SK-N-SH (cell line): ENCODE measurements at regions not wholly inside any gene's neighbourhood (a gene's known extent, or its start where the extent isn't known, plus 50 kb on each side); places are given as distances from the start of the nearest gene placed in this dataset.

Experiments
- CTCF ChIA-PET: fragments of 300-600, 350-600 bp; formaldehyde crosslinking; extraction: SDS; loops from one replicate; lab custom pipeline; 2021; lab: Yijun Ruan, JAX
- POLR2A ChIA-PET: fragments of 350-600 bp; sonication (Branson Sonifier 250); formaldehyde crosslinking; extraction: SDS; loops from one replicate; lab custom pipeline; 2020; ENCODE audit warnings: antibody characterized with exemption, inconsistent platforms; lab: Yijun Ruan, JAX
- DNase-seq: peaks from one replicate; pipeline ENCODE4 v3.0.0; 2012
- H2AFZ ChIP-seq: fragments of 200-600 bp; sonication (generic); 2 replicates; pipeline ENCODE4 v1.8.1; 2016; ENCODE audit warnings: antibody characterized with exemption, mild to moderate bottlenecking, low read depth
- H3F3A ChIP-seq: fragments of 200-600 bp; sonication (generic); replicated peaks from 2 replicates; pipeline ENCODE3; 2016; ENCODE audit warnings: antibody characterized with exemption, mild to moderate bottlenecking; ENCODE audit not compliant: insufficient read depth
- H3K27ac ChIP-seq, 2 experiments: fragments of 200-500 bp in 1 of 2; fragments of 200-600 bp in 1 of 2; sonication (Bioruptor generic) in 1 of 2; sonication (generic), shearing (Covaris generic) in 1 of 2; 2 replicates each; pipeline versions ENCODE4 v1.5.1 to v1.6.1; 2014 to 2016; ENCODE audit warnings: low read depth in 2 of 2, inconsistent platforms in 1 of 2, low read length in 1 of 2, mild to moderate bottlenecking in 1 of 2, mixed read lengths in 1 of 2
- H3K27me3 ChIP-seq: fragments of 200-600 bp; sonication (generic), shearing (Covaris generic); 2 replicates; pipeline ENCODE4 v1.6.1; 2016; ENCODE audit warnings: mixed run types; ENCODE audit not compliant: insufficient read depth
- H3K36me3 ChIP-seq, 2 experiments: fragments of 200-500 bp in 1 of 2; fragments of 200-600 bp in 1 of 2; sonication (Bioruptor generic) in 1 of 2; sonication (generic) in 1 of 2; replicated peaks in 1 of 2; 2 replicates each; pipeline versions ENCODE3 to v1.5.1; 2014 to 2016; ENCODE audit warnings: low read length in 1 of 2, mild to moderate bottlenecking in 1 of 2; ENCODE audit not compliant: insufficient read depth in 2 of 2, control insufficient read depth in 1 of 2
- H3K4me1 ChIP-seq, 2 experiments: fragments of 200-500 bp in 1 of 2; fragments of 200-600 bp in 1 of 2; sonication (Bioruptor generic) in 1 of 2; sonication (generic), shearing (Covaris generic) in 1 of 2; 2 replicates each; pipeline versions ENCODE4 v1.5.1 to v1.6.1; 2014 to 2016; ENCODE audit warnings: low read depth in 1 of 2, low read length in 1 of 2, mixed run types in 1 of 2; ENCODE audit not compliant: insufficient read depth in 2 of 2, control insufficient read depth in 1 of 2
- H3K4me2 ChIP-seq: fragments of 200-600 bp; sonication (generic), shearing (Covaris generic); 2 replicates; pipeline ENCODE4 v1.6.1; 2017; ENCODE audit warnings: mixed run types
- H3K4me3 ChIP-seq, 2 experiments: fragments of 200-500 bp in 1 of 2; fragments of 200-600 bp in 1 of 2; sonication (Bioruptor generic) in 1 of 2; sonication (generic), shearing (Covaris generic) in 1 of 2; 2 replicates each; pipeline versions ENCODE4 v1.5.1 to v1.8.1; 2014 to 2016; ENCODE audit warnings: low read depth in 2 of 2, inconsistent platforms in 1 of 2, low read length in 1 of 2, mild to moderate bottlenecking in 1 of 2, mixed read lengths in 1 of 2, moderate library complexity in 1 of 2
- H3K79me2 ChIP-seq: fragments of 200-600 bp; sonication (generic); 2 replicates; pipeline ENCODE4 v1.8.1; 2017; ENCODE audit warnings: mild to moderate bottlenecking; ENCODE audit not compliant: insufficient read depth
- H3K9ac ChIP-seq: fragments of 200-600 bp; sonication (generic); 2 replicates; pipeline ENCODE4 v1.6.1; 2017; ENCODE audit warnings: mixed run types
- H3K9me2 ChIP-seq: fragments of 200-600 bp; sonication (generic); 2 replicates; pipeline ENCODE4 v1.6.1; 2017; ENCODE audit warnings: mixed run types
- H3K9me3 ChIP-seq: fragments of 200-600 bp; sonication (generic); 2 replicates; pipeline ENCODE4 v1.6.1; 2017; ENCODE audit warnings: mixed run types, mild to moderate bottlenecking, moderate library complexity
- H4K20me1 ChIP-seq: fragments of 200-600 bp; sonication (generic); 2 replicates; pipeline ENCODE4 v1.6.1; 2017; ENCODE audit warnings: mild to moderate bottlenecking, mixed run types; ENCODE audit not compliant: insufficient read depth
- EP300 ChIP-seq, 2 experiments: IDR thresholded peaks; 2 replicates each; pipeline versions ENCODE4 v1.4.0 to v1.6.1; 2012; ENCODE audit warnings: borderline replicate concordance in 1 of 2, low read depth in 1 of 2, low read length in 1 of 2
- EZH2phosphoT487 ChIP-seq: fragments of 200-600 bp; sonication (generic); IDR thresholded peaks from 2 replicates; pipeline ENCODE4 v1.6.1; 2017; ENCODE audit warnings: low read depth, mixed run types, mild to moderate bottlenecking, antibody characterized with exemption, moderate library complexity, borderline replicate concordance
- FOSL2 ChIP-seq: IDR thresholded peaks from 2 replicates; pipeline ENCODE4 v1.4.0; 2012; ENCODE audit warnings: low read depth, mild to moderate bottlenecking, moderate library complexity, borderline replicate concordance
- FOXJ3 ChIP-seq: sonication (generic); formaldehyde crosslinking; IDR thresholded peaks from 2 replicates; pipeline ENCODE4 v1.5.1; 2020; ENCODE audit warnings: mild to moderate bottlenecking, missing genetic modification reagents
- FOXM1 ChIP-seq: IDR thresholded peaks from 2 replicates; pipeline ENCODE4 v1.4.0; 2012; ENCODE audit warnings: low read depth, mild to moderate bottlenecking
- MEF2A ChIP-seq: IDR thresholded peaks from 2 replicates; pipeline ENCODE4 v1.4.0; 2012; ENCODE audit warnings: low read depth, borderline replicate concordance
- NFIC ChIP-seq: IDR thresholded peaks from 2 replicates; pipeline ENCODE4 v1.4.0; 2012; ENCODE audit warnings: borderline replicate concordance
- PBX3 ChIP-seq: IDR thresholded peaks from 2 replicates; pipeline ENCODE4; 2012
- POLR2AphosphoS5 ChIP-seq: IDR thresholded peaks from 2 replicates; pipeline ENCODE4 v1.6.1; 2012; ENCODE audit warnings: low read depth, low read length
- RFX5 ChIP-seq: IDR thresholded peaks from 2 replicates; pipeline ENCODE4 v1.6.1; 2012; ENCODE audit warnings: mild to moderate bottlenecking, improper control_type of control experiment, low read length
- TAF1 ChIP-seq: IDR thresholded peaks from 2 replicates; pipeline ENCODE4 v1.6.1; 2012; ENCODE audit warnings: low read depth, mild to moderate bottlenecking, low read length, moderate library complexity, borderline replicate concordance
- TCF12 ChIP-seq: IDR thresholded peaks from 2 replicates; pipeline ENCODE4 v1.4.0; 2012
- TEAD4 ChIP-seq: IDR thresholded peaks from 2 replicates; pipeline ENCODE4 v1.4.0; 2012; ENCODE audit warnings: mild to moderate bottlenecking, borderline replicate concordance; ENCODE audit not compliant: insufficient read depth
- USF1 ChIP-seq: IDR thresholded peaks from 2 replicates; pipeline ENCODE4 v1.4.0; 2012; ENCODE audit warnings: low read depth, borderline replicate concordance
- WGBS: methylation state at CpG from one replicate; pipeline ENCODE4 v1.1.6; 2017; ENCODE audit warnings: low lambda C conversion rate; 5-methylcytosine and 5-hydroxymethylcytosine counted together
- TF ChIP-seq, protein P1 (sequence below): fragments of 150-350 bp; IDR thresholded peaks from 2 replicates; pipeline ENCODE4 v1.6.1; 2017; ENCODE audit warnings: antibody characterized with exemption, low read length, low read depth, borderline replicate concordance

DNA sequence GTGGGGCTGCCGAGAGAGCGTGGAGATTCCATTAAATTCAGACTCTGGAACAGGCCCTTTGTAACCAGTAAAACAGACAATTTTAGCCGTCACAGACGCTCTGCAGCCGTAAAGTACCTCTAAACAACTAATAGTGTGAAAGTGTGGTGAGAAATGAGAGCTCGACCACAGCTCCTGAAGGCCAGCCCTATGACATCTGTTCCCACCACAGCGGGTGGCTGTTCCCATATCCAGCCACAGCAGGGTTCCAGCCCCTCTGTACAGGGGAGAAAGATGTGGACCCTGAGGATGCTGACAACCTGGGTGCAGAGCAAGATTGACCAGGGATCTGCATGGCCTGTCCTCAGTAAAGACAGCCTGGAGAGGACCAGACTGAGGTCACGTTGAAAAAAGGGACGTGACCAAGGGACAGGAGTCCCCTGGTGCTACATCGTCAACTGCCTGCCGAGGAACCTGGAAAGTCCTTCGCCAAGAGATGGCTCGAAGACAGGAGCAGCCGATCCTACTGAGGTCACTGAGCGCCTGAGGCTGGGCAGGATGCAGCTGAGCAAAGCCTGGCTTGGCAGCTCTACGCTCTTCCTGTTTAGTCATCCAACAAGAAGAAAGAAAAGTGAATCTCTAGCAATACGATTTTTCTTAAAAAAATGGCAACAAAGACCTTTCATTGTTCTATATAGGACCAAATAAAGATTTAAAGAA lies 831.7 kb downstream of the RNF144A start:
- no peak overlapping the region; a peak in 1 of 4 replicates for H3K27ac ChIP-seq
- H3K9me2 ChIP-seq = no peaks in the 10 kb centered on the region
- no peaks in the 10 kb centered on the region for H3K79me2 ChIP-seq
- no peak overlapping the region for H3K4me3 ChIP-seq
- no peak for DNase-seq
- no peaks in the 10 kb centered on the region for H3F3A ChIP-seq
- 81% methylated on average over 17 of the region's 17 CpGs for WGBS
- no peaks in the 10 kb centered on the region for H3K36me3 ChIP-seq
- no peak overlapping the region for H2AFZ ChIP-seq
- no peaks in the 10 kb centered on the region for H3K9me3 ChIP-seq
- no peak overlapping the region for H3K4me2 ChIP-seq
- no peak overlapping the region for H3K9ac ChIP-seq
- H3K27me3 ChIP-seq = no peaks in the 10 kb centered on the region
- H4K20me1 ChIP-seq = no peaks in the 10 kb centered on the region
- no peak for TF ChIP-seq TEAD4
- TF ChIP-seq MEF2A = no peak
- TF ChIP-seq POLR2AphosphoS5 = no peak
- 0 out of 2 replicates have a peak, but pooled peaks have one; percentile 6 for TF ChIP-seq NFIC
- no peak for TF ChIP-seq USF1
- TF ChIP-seq EZH2phosphoT487 = no peak
- TF ChIP-seq FOXM1 = no peak
- TF ChIP-seq TCF12 = 0 out of 2 replicates have a peak, but pooled peaks have one; percentile 8
- no peak for TF ChIP-seq FOSL2
- no peak for TF ChIP-seq FOXJ3 (CRISPR knock-in tag)
- TF ChIP-seq, protein P1, sequence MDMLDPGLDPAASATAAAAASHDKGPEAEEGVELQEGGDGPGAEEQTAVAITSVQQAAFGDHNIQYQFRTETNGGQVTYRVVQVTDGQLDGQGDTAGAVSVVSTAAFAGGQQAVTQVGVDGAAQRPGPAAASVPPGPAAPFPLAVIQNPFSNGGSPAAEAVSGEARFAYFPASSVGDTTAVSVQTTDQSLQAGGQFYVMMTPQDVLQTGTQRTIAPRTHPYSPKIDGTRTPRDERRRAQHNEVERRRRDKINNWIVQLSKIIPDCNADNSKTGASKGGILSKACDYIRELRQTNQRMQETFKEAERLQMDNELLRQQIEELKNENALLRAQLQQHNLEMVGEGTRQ = no peak
- no peak for TF ChIP-seq TAF1
- H3K4me1 ChIP-seq = peaks cover 0 to 23% of the 10 kb centered on the region in 2 experiments; a peak in 2 of 4 replicates
- CTCF ChIA-PET = interaction anchor here (1.0 kb wide), 1 partner anchor 12 kb away, joined by 4 read pairs; no protein-coding TSS in a partner anchor
- POLR2A ChIA-PET = interaction anchor here (0.6 kb wide), 1 partner anchor 12 kb away, joined by 4 read pairs; no protein-coding TSS in a partner anchor

DNA sequence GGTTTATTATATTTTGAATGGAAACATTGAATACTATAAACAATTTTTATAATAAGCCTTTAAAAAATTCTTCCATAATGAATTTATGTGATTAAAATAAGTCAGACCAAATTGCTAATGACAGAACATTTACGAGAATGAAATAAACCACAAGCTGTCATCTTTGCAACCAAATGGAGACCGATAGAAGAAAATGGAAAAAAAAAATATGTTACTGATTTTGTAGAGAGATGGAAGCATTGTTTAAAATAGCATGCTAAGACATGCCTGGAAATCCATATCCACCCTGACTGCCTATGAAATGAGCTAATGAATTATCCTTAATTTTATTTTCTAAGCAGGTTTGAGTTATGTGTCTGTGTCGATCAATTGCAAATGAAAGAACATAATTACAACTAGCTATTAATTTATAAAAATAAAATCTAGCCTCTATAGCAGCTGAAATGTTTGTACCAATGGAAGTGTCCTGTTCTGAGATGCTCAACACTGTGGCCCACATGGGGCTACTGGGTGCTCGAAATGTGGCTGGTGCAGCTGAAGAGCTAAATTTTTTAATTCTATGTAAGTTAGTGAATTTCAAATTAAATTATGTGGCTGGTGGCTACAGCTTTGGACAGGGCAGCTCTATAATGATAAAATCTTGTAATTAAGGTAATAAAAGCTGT lies 832.8 kb downstream of the RNF144A start:
- Histone ChIP-seq H3K27me3 (no peaks in the 10 kb centered on the region), H3F3A (no peaks in the 10 kb centered on the region)
- CTCF ChIA-PET = interaction anchor here (0.8 to 1.1 kb wide), 2 partner anchors 16 to 29 kb away, joined by 3 to 4 read pairs; no protein-coding TSS in a partner anchor

More for the DNA sequence above, 832.8 kb downstream of the RNF144A start:
- H3K79me2 ChIP-seq = no peaks in the 10 kb centered on the region
- H2AFZ ChIP-seq = no peak overlapping the region
- no peaks in the 10 kb centered on the region for H3K9me3 ChIP-seq
- no peak overlapping the region for H3K4me2 ChIP-seq
- H3K9me2 ChIP-seq = no peaks in the 10 kb centered on the region
- TF ChIP-seq EP300 (IDR thresholded peaks at IDR 0.05; ENCODE audit: borderline replicate concordance in 1 of 2, low read depth in 1 of 2, low read length in 1 of 2) (peak in 1 of 2 experiments; percentile 52; a peak in 2 of 4 replicates), TCF12 (peak; percentile 29; the same call in 1 of the 2 replicates), PBX3 (no peak), RFX5 (no peak)
- DNase-seq = no peak
- no peaks in the 10 kb centered on the region for H4K20me1 ChIP-seq
- no peak overlapping the region for H3K9ac ChIP-seq
- H3K4me1 ChIP-seq = peaks cover 0 to 23% of the 10 kb centered on the region in 2 experiments; a peak in 2 of 4 replicates
- WGBS = 32% methylated on average over 4 of the region's 4 CpGs
- peak overlapping the region in 1 of 2 experiments; percentile 81; a peak in 2 of 4 replicates for H3K27ac ChIP-seq
- no peak overlapping the region for H3K4me3 ChIP-seq
- POLR2A ChIA-PET = interaction anchor here (0.7 kb wide), 1 partner anchor 932 kb away, joined by 4 read pairs; the partner anchor contains the start of gene ID2
- H3K36me3 ChIP-seq = no peaks in the 10 kb centered on the region
